ENCODE measurements at regions not wholly inside any gene's neighbourhood (a gene's known extent, or its start where the extent isn't known, plus 50 kb on each side); places are given as distances from the start of the nearest gene placed in this dataset.
"Not testable (repeated sequence)": the region's sequence is repeated elsewhere in the genome, so short reads cannot be mapped to it uniquely, and the experiment has no call there.

DNA sequence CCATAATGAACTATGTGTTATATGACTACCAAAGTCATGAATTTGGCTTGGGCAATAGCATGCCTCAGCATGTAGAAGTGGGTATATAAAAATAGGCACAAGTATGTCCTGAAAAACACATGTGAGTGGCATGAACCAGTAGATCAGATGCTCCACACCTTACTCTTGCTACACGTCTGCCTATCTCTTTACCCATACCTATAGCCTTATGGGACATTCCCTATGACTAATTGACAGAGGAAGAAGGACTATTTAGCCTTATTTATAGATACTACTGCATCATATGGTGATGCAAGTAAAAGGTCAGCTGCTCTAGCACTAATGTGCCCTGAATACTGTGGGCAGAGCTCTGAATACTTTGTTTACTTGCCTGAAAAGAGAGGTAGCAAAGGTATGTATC is 81.0 kb upstream of the ZPLD1 start:
- no peaks in the 10 kb centered on the region for H3K9me3 Mint-ChIP-seq (ENCODE audit: low read depth)
- DNase-seq (ENCODE audit: low spot score) = no peak
- no peaks in the 10 kb centered on the region for H3K4me1 Mint-ChIP-seq (ENCODE audit: low read depth)
- TF ChIP-seq, protein P1, sequence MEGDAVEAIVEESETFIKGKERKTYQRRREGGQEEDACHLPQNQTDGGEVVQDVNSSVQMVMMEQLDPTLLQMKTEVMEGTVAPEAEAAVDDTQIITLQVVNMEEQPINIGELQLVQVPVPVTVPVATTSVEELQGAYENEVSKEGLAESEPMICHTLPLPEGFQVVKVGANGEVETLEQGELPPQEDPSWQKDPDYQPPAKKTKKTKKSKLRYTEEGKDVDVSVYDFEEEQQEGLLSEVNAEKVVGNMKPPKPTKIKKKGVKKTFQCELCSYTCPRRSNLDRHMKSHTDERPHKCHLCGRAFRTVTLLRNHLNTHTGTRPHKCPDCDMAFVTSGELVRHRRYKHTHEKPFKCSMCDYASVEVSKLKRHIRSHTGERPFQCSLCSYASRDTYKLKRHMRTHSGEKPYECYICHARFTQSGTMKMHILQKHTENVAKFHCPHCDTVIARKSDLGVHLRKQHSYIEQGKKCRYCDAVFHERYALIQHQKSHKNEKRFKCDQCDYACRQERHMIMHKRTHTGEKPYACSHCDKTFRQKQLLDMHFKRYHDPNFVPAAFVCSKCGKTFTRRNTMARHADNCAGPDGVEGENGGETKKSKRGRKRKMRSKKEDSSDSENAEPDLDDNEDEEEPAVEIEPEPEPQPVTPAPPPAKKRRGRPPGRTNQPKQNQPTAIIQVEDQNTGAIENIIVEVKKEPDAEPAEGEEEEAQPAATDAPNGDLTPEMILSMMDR (IDR thresholded peaks at IDR 0.05) = no peak
- H3K4me3 Mint-ChIP-seq (ENCODE audit: unreplicated experiment) = no peak overlapping the region
- H3K27me3 Mint-ChIP-seq (ENCODE audit: low read depth) = peaks cover 11% of the 10 kb centered on the region
- no peak overlapping the region for H3K27ac Mint-ChIP-seq (ENCODE audit: unreplicated experiment)
- no peaks in the 10 kb centered on the region for H3K36me3 Mint-ChIP-seq (ENCODE audit: low read depth)

DNA sequence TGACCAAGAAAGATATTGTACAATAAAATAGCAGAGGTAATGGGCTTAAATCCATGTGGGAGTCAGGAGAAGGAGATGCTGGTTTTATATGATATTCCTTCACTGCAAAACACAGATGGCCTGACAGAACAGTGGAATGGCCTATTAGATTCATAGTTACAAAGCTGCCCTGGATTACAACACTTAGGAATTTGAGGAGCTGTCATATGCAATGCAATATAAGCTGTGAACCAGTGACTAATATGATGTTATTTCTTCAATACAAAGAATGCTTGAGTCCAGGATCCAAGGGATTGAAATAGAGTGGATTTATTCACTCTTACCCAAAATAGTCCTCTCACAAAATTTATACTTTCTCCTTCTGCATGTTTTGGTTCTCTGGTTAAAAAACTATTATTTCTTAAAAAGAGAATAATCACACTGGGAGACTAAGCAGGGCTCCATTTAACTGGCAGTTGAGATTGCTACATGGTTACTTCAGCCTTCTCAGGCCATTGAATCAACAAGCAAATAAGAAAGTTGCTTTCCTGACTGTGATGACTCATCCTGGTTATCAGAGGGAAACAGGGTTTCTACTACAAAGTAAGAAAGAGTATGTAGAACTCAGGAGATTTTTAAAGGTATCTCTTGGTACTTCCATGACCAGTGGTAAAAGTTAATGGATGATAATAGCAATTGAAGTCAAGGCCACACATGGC is 79.8 kb upstream of the ZPLD1 start:
- Mint-ChIP-seq H3K27ac (ENCODE audit: unreplicated experiment) (no peak overlapping the region), H3K36me3 (ENCODE audit: low read depth) (no peaks in the 10 kb centered on the region), H3K4me1 (ENCODE audit: low read depth) (no peaks in the 10 kb centered on the region), H3K27me3 (ENCODE audit: low read depth) (peaks cover 11% of the 10 kb centered on the region), H3K9me3 (ENCODE audit: low read depth) (no peaks in the 10 kb centered on the region), H3K4me3 (ENCODE audit: unreplicated experiment) (no peak overlapping the region)
- DNase-seq (ENCODE audit: low spot score) = no peak
- TF ChIP-seq, protein P1 (IDR thresholded peaks at IDR 0.05) = no peak

GRCh38 chr3:102356506-102356905 is 78.3 kb upstream of the ZPLD1 start:
- no peak overlapping the region for H3K4me3 Mint-ChIP-seq (ENCODE audit: unreplicated experiment)
- no peaks in the 10 kb centered on the region for H3K9me3 Mint-ChIP-seq (ENCODE audit: low read depth)
- H3K27me3 Mint-ChIP-seq (ENCODE audit: low read depth) = peaks cover 7% of the 10 kb centered on the region
- H3K27ac Mint-ChIP-seq (ENCODE audit: unreplicated experiment) = no peak overlapping the region
- no peaks in the 10 kb centered on the region for H3K36me3 Mint-ChIP-seq (ENCODE audit: low read depth)
- TF ChIP-seq, protein P1 (IDR thresholded peaks at IDR 0.05) = no peak
- no peak for DNase-seq (ENCODE audit: low spot score)
- H3K4me1 Mint-ChIP-seq (ENCODE audit: low read depth) = no peaks in the 10 kb centered on the region

DNA sequence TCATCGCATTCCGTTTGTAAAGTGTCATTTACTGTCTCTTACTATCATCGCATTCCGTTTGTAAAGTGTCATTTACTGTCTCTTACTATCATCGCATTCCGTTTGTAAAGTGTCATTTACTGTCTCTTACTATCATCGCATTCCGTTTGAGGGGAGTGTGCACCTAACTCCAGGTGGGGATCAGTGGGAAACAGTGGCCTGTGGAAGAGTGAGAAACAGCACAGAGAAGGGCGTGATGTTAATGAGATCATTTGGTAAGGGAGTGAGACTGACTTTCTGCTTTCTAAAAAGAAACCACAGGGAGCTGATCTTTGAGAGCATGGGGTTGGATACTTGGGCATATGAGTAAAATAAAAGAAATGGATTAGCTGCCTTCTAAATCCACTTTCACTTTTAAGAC is 77.5 kb upstream of the ZPLD1 start:
- not testable (repeated sequence) for H3K27ac Mint-ChIP-seq (ENCODE audit: unreplicated experiment); H3K4me3 Mint-ChIP-seq (ENCODE audit: unreplicated experiment); H3K27me3 Mint-ChIP-seq (ENCODE audit: low read depth); DNase-seq (ENCODE audit: low spot score); H3K36me3 Mint-ChIP-seq (ENCODE audit: low read depth); H3K4me1 Mint-ChIP-seq (ENCODE audit: low read depth); H3K9me3 Mint-ChIP-seq (ENCODE audit: low read depth)

DNA sequence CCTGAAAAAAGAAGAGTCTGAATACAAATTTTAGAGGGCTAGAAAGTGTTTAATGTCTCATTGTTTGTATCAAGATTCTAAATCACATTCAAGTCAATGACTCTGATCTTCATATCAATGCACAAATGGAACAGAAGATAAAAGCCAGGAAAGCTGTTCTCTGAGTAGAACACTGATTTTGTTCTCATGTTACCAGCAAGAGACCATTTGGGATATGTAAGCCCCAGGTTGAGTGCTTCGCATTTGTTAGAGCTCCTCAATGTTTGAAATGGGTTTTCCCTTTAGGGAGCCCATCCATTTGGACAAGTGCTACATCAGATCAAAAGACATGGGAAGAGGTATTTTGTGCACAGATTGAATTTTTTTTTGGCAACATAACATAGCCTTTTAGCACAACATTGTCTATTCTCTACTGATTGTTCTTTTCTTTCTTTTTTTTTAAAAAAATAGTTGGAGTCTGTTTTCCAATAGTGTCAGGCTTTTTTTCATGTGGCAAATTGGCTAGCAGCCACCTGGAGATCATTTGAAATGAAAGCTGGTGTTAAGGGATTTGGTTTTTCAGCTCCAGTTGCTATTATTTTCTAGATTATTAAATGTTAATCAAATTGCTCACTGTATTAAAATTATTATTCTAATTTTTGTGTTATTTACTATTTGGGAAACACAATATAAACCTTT is 74.5 kb upstream of the ZPLD1 start:
- DNase-seq (ENCODE audit: low spot score) = no peak

More for the DNA sequence above, 74.5 kb upstream of the ZPLD1 start:
- Mint-ChIP-seq H3K27me3 (ENCODE audit: low read depth) (peaks cover 7% of the 10 kb centered on the region), H3K9me3 (ENCODE audit: low read depth) (peaks cover 14% of the 10 kb centered on the region), H3K36me3 (ENCODE audit: low read depth) (no peaks in the 10 kb centered on the region), H3K4me3 (ENCODE audit: unreplicated experiment) (no peak overlapping the region), H3K27ac (ENCODE audit: unreplicated experiment) (no peak overlapping the region), H3K4me1 (ENCODE audit: low read depth) (no peaks in the 10 kb centered on the region)
- TF ChIP-seq, protein P1 (IDR thresholded peaks at IDR 0.05) = no peak

All from chondrocyte (in vitro differentiated cells).